Activated CD4-positive, alpha-beta T cell treated with anti-CD3 and anti-CD28 coated beads, Interleukin-2, Interleukin-6, amounts not matched to agents 100 ng/mL and 50 ng/mL, durations not matched to agents 16 hours and 8 hours (primary cell): ENCODE measurements at regions not wholly inside any gene's neighbourhood (a gene's known extent, or its start where the extent isn't known, plus 50 kb on each side); places are given as distances from the start of the nearest gene placed in this dataset.
"Not testable (repeated sequence)": the region's sequence is repeated elsewhere in the genome, so short reads cannot be mapped to it uniquely, and the experiment has no call there.

Experiments used
- DNase-seq: peaks from one replicate; pipeline ENCODE4 v3.0.0-alpha.2; 2020

- DNase-seq: not testable (repeated sequence)
Observed at GRCh38 chr20:30297878-30298595, 959.4 kb upstream of the DEFB115 start.

GRCh38 chr20:30300220-30300642 lies 957.2 kb upstream of the DEFB115 start:
- not testable (repeated sequence) for DNase-seq

- not testable (repeated sequence) for DNase-seq
Observed at GRCh38 chr20:30302786-30303185, 954.7 kb upstream of the DEFB115 start.

GRCh38 chr20:30309938-30310337 lies 947.5 kb upstream of the DEFB115 start:
- not testable (repeated sequence) for DNase-seq

GRCh38 chr20:30310385-30310784 lies 947.1 kb upstream of the DEFB115 start:
- not testable (repeated sequence) for DNase-seq

DNA sequence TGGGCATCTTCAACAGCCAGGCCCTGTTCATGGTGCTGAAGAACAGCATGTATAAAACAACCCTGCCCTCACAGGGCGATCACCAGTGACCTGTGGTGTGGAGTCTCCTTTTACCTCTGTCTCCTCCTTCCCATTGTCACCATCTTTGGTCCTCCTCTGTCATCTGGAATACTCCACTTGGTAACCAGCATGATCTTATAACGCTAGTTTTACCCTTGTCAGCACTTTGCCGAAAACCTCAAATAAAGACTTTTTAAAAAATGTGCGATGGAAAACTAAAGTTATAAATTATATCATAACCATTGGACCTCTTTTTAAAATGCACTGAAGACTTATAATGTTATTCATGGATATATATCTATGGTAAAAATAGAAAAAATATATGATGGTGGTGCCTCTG lies 945.2 kb upstream of the DEFB115 start:
- DNase-seq: not testable (repeated sequence)

DNA sequence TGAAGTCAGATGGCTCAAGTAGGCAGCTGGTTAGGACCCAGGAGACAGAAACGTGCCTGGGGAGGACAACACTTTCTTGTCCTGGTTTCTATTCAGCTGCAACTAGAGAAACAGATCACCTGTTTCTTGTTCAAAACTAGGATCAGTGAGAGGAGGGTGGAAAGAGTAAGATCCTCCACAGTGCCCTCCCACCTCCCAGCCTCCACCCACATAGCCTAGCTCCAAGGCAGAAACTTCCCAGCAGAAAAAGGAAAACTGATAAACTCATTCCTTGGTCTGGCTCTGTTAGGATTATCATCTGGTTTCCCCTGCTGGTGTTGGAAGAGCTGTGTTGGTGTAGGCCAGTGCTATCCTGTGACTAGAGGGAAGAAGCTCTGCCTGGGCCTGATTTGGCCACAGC lies 943.8 kb upstream of the DEFB115 start:
- not testable (repeated sequence) for DNase-seq

- not testable (repeated sequence) for DNase-seq
Observed at GRCh38 chr20:30316063-30316462, 941.4 kb upstream of the DEFB115 start.

DNA sequence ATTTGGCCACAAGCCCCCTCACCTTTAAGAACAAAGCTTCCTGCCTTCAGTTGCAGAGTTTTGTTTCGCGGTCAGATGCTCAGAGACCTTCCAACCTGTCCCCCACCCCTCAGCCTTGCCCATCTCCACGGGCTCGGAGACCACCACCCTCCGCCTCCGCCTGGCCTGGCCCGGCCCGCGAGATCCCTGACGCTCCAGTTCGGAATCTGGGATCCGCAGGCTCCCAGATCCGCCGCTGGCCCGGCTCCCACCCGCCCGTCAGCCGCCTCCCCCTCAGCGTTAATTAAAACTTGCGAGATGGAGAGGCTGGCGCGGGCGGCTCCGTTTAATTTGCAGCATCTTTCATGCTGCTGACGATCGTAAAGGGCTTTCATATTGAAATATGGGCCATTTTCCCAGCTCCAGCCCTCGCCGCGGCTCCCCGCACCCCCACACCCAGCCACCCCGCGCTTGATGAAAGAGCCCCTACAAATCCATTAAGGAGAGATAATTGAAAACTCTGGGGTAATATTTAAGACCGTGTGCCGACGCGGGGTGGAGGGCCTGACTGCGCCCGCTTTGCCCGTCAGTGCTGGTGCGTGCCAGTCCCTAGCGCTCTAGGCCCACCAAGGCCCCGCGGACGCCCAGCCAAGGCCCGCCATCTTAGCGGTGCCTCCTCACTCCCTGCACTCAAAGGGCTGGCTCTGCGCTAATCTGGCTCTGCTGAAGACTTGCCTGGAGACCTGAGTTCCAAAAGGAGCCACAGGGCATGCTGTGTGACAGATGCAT lies 940.7 kb upstream of the DEFB115 start:
- not testable (repeated sequence) for DNase-seq

DNA sequence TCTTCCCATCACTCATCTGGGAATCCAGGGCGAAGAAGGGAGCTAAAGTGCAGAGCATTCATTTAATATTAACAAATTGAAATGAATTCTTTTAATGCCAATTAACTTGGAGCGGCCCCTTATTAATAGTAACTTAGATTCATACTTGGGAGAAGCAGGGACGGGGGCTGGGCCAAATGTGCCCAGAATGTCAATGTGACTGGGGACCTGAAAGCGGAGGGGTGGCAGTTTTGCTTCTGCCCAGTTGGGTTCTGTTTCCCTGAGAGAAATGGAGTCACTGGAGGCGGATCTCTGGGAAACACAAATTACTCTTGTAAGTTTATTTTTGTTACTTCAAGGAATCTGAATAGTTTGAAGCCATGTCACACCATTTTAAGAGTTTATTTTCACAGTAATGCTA lies 923.7 kb upstream of the DEFB115 start:
- DNase-seq: not testable (repeated sequence)

DNA sequence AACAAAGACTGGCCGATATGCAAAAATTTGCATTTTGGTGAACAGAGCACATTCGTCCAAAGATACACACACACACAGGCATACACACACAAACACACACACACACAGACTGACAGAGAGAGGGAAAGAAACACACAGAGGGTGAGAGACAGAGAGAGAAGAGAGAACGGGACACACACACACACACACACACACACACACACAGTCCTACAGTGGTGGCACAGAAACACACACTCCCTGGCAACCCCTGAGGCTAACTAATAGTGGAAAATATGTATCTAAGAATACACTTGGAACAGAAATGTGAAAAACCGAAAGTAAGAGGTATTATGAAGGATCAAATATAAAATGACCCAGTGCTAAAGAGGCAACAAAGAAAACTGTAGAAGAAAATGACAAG lies 919.9 kb upstream of the DEFB115 start:
- not testable (repeated sequence) for DNase-seq

DNA sequence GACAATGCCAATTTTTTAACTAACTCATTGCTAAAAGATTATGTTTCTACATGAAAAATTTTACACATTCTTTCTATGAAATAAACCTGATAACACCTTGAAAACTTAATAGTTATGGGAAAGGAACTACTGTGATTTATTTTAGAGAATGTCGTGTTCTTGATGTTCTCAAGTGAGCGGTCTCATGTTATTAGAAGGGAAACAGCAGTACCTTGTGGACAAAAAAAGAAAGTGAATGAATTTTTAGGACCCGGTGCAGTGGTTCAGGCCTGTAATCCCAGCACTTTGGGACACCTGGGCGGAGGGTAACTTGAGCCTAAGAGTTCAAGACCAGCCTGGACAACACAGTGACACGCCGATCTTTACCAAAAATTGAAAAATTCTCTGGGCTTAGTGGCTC lies 908.5 kb upstream of the DEFB115 start:
- not testable (repeated sequence) for DNase-seq

GRCh38 chr20:30356854-30357467 lies 900.5 kb upstream of the DEFB115 start:
- peak; percentile 5 for DNase-seq

- DNase-seq: not testable (repeated sequence)
Observed at GRCh38 chr20:30361756-30362155, 895.7 kb upstream of the DEFB115 start.

GRCh38 chr20:30376430-30376766 lies 881.1 kb upstream of the DEFB115 start:
- DNase-seq: not testable (repeated sequence)

GRCh38 chr20:30376767-30377658 lies 880.5 kb upstream of the DEFB115 start:
- DNase-seq: peak; percentile 84

DNA sequence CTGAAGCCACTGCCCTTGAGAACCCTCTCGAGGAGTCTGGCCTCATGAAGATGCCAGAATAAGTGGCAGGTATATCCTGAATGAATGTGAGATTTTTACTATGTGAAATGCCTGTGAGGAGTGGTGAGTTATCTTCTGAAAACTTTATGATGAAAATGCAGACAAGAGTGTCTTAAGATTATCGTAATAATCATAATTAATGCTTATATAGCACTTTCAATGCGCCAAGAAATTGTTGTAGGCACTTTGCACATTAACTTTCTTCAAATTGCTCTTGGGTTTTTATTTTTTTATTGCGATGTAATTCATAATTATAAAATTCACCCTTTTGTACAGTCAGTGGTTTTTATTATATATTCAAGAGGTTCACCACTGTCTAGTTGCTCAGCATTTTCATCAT lies 879.1 kb upstream of the DEFB115 start:
- not testable (repeated sequence) for DNase-seq

DNA sequence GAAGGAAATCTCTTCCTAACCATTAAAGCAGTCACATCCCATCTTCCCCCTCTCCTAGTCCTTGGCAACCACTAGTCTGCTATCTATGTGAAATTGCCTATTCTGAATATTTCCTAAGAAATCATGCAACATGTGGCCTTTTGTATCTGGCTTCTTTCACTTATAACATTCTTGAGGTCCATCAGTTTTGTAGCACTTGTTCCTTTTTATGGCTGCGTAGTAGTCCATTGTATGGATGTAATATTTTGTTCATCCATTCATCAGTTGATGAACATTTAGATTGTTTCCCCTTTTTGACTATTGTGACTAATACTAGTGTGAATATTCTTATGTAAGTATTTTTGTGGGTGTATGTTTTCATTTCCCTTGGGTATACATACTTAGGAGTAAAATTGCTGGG lies 878.7 kb upstream of the DEFB115 start:
- DNase-seq: not testable (repeated sequence)

- DNase-seq: not testable (repeated sequence)
Observed at GRCh38 chr20:30384841-30385240, 872.6 kb upstream of the DEFB115 start.

- DNase-seq: not testable (repeated sequence)
Observed at GRCh38 chr20:30386099-30386498, 871.4 kb upstream of the DEFB115 start.

DNA sequence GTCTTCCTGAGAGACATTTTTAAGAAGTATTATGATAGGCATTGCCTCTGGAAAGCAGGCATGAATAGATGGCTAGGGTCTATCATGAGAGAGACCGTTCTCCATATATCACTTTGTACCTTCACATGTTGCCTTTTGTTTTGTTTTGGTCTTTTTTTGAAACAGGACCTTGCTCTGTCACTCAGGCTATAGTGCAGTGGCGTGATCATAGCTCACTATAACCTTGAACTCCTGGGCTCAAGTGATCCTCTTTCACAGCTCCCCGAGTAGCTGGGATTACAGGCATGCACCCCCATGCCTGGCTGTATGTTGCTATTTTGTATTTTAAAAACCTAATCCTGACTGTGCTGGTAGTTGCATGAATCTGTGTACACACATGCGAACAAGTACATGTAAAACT lies 869.6 kb upstream of the DEFB115 start:
- DNase-seq: not testable (repeated sequence)

GRCh38 chr20:30393523-30393922 lies 863.9 kb upstream of the DEFB115 start:
- not testable (repeated sequence) for DNase-seq

- not testable (repeated sequence) for DNase-seq
Observed at GRCh38 chr20:30397111-30397510, 860.4 kb upstream of the DEFB115 start.
